ENCODE measurements at regions not wholly inside any gene's neighbourhood (a gene's known extent, or its start where the extent isn't known, plus 50 kb on each side); places are given as distances from the start of the nearest gene placed in this dataset.

GRCh38 chr12:91273560-91273959, 90.9 kb upstream of the DCN start:
- in situ Hi-C loops (cut with HindIII; ENCODE audit: low pct_unique_long_range_greater_than_20kb, low sequenced_read_pairs) (no loop called here), intact Hi-C loops (cut with micrococcal nuclease; ENCODE audit: unreplicated experiment) (no loop called here)
- TF ChIP-seq TCF7L2 (IDR thresholded peaks at IDR 0.05; ENCODE audit: low read depth, low read length) (no peak), POLR2AphosphoS5 (IDR thresholded peaks at IDR 0.05; ENCODE audit: low read depth, low read length) (no peak), REST (IDR thresholded peaks at IDR 0.05; ENCODE audit: insufficient read depth in 1 of 2, low read depth in 2 of 2, low read length in 1 of 2) (no peak), CTCF (IDR thresholded peaks at IDR 0.05) (no peak), SIN3A (IDR thresholded peaks at IDR 0.05; ENCODE audit: borderline replicate concordance, insufficient read depth, low read depth, low read length) (no peak)
- DNase-seq (ENCODE audit: low read depth, low spot score) (no peak), ATAC-seq (no peak)
- H3K27me3 ChIP-seq (ENCODE audit: control insufficient read depth, insufficient read depth, low read length): no peaks in the 10 kb centered on the region
- no peak overlapping the region for H3K27ac ChIP-seq (ENCODE audit: low read length)
- H3K36me3 ChIP-seq (ENCODE audit: control insufficient read depth, insufficient read depth, low read length): no peaks in the 10 kb centered on the region
- no TSS peak for BruUV-seq (replicated peaks)
- ChIA-PET CTCF (no interaction called here), POLR2A (no interaction called here)
- H3K4me1 ChIP-seq (ENCODE audit: control insufficient read depth, insufficient read depth, low read length): no peaks in the 10 kb centered on the region
- H3K4me3 ChIP-seq (ENCODE audit: low read depth in 2 of 2, low read length in 2 of 2): no peak overlapping the region
- H3K9me3 ChIP-seq (ENCODE audit: control insufficient read depth, insufficient read depth, low read depth, low read length): no peaks in the 10 kb centered on the region

- ATAC-seq (no peak), DNase-seq (ENCODE audit: low read depth, low spot score) (no peak)
- BruUV-seq (replicated peaks): no TSS peak
- CTCF ChIA-PET: no interaction called here
- Histone ChIP-seq H3K4me1 (ENCODE audit: control insufficient read depth, insufficient read depth, low read length) (no peaks in the 10 kb centered on the region), H3K4me3 (ENCODE audit: low read depth in 2 of 2, low read length in 2 of 2) (no peak overlapping the region), H3K36me3 (ENCODE audit: control insufficient read depth, insufficient read depth, low read length) (no peaks in the 10 kb centered on the region), H3K27me3 (ENCODE audit: control insufficient read depth, insufficient read depth, low read length) (no peaks in the 10 kb centered on the region), H3K9me3 (ENCODE audit: control insufficient read depth, insufficient read depth, low read depth, low read length) (no peaks in the 10 kb centered on the region), H3K27ac (ENCODE audit: low read length) (no peak overlapping the region)
- intact Hi-C loops (cut with micrococcal nuclease; ENCODE audit: unreplicated experiment): no loop called here
- in situ Hi-C loops (cut with HindIII; ENCODE audit: low pct_unique_long_range_greater_than_20kb, low sequenced_read_pairs): no loop called here
- TF ChIP-seq POLR2AphosphoS5 (IDR thresholded peaks at IDR 0.05; ENCODE audit: low read depth, low read length) (no peak), CTCF (IDR thresholded peaks at IDR 0.05) (no peak)
- POLR2A ChIA-PET: no interaction called here
Observed at GRCh38 chr12:91272461-91273063, 89.9 kb upstream of the DCN start.
